Posterior vena cava (tissue), 2 donors: ENCODE measurements at regions not wholly inside any gene's neighbourhood (a gene's known extent, or its start where the extent isn't known, plus 50 kb on each side); places are given as distances from the start of the nearest gene placed in this dataset.
"Not testable (repeated sequence)": the region's sequence is repeated elsewhere in the genome, so short reads cannot be mapped to it uniquely, and the experiment has no call there.

ENCODE experiments used
- DNase-seq: peaks from one replicate; pipeline ENCODE4 v3.0.0-alpha.2; 2020; ENCODE audit warnings: low spot score
- intact Hi-C, 2 donors: fragments of 100-400 bp; cut with DNase I; formaldehyde crosslinking; loops; one replicate each; pipeline versions ENCODE4 v1.14.1 to v1.14.2; 2022 to 2023
- donor health status: DM: yes; HTN: yes; CAD: no.
- donor health status: DM: yes; HTN: yes; CAD: no.

- intact Hi-C loops: loop anchor here in 1 of 2 donors (5.0 kb wide), 1 partner anchor 73 kb away; no protein-coding TSS in a partner anchor
Measured at GRCh38 chr4:147090486-147090885, 144.8 kb upstream of the TTC29 start.

GRCh38 chr4:147093206-147093605 is 147.5 kb upstream of the TTC29 start:
- intact Hi-C loops: loop anchor here in 1 of 2 donors (5.0 kb wide), 1 partner anchor 76 kb away; no protein-coding TSS in a partner anchor
- no peak for DNase-seq

More at GRCh38 chr4:147090486-147090885, 144.8 kb upstream of the TTC29 start:
- no peak for DNase-seq

- no peak for DNase-seq
- intact Hi-C loops: loop anchor here in 1 of 2 donors (5.0 kb wide), 1 partner anchor 77 kb away; no protein-coding TSS in a partner anchor
Measured at GRCh38 chr4:147094238-147094637, 148.6 kb upstream of the TTC29 start.

DNA sequence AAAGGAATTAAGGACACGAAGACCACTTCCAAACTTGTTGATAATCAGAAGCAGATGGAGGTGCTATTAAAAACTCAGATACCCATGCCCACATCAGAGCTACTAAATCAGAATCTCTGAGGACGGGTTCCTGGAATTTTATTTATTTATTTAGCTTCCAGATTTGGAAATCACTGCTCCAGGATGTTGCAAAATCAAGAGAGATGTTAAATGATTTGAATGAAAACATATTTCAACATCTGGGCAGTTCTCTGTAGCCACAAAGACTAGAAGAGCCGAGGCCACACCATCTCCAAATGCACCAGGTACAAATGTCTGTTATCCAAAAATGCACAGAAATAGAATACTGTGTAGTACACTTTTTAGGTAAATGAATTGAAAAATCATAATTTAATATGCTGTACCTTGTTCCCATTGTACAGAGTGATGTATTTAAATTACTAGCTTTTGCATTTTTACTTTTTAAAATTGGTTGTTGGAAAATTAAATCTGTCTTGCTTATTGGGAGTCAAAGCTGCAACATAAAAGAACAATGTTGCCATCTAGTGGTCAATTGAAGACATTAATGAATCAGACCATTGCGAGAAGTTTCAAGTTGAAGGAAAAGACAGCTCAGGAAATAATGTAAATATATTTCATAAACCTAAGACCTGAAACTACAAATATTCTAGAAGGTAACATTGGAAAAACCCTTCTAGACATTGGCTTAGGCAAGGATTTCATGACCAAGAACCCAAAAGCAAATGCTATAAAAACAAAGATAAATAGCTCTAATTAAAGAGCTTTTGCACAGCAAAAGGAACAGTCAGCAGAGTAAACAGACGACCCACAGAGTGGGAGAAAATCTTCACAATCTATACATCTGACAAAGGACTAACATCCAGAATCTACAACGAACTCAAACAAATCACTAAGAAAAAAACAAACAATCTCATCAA is 151.3 kb upstream of the TTC29 start:
- no peak for DNase-seq
- intact Hi-C loops: no loop called here

GRCh38 chr4:147101678-147102077 is 156.0 kb upstream of the TTC29 start:
- intact Hi-C loops: no loop called here
- no peak for DNase-seq

GRCh38 chr4:147102596-147102995 is 156.9 kb upstream of the TTC29 start:
- intact Hi-C loops: no loop called here
- no peak for DNase-seq

- DNase-seq: peak; percentile 85
- intact Hi-C loops: no loop called here
Measured at GRCh38 chr4:147103403-147103946, 157.8 kb upstream of the TTC29 start.

DNA sequence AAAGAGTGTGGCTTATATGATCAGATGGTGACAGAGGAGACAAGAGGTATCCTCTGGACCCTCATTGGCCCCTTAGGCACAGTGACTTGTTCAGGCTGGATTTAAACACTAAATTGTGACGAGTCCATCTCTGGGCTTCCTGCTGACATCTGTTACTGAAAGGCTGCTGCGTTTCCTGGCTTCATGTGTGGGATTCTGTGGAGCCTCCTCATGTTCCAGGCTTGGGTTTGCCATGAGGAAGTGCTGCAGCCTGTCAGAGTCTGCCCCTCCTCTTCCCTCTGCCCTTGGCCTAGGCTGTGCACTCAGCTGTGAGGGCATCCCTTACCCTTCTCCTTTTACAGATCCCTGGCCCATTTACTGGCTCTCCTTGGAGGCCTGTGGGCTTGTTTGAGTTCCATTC is 159.1 kb upstream of the TTC29 start:
- no peak for DNase-seq
- intact Hi-C loops: no loop called here

DNA sequence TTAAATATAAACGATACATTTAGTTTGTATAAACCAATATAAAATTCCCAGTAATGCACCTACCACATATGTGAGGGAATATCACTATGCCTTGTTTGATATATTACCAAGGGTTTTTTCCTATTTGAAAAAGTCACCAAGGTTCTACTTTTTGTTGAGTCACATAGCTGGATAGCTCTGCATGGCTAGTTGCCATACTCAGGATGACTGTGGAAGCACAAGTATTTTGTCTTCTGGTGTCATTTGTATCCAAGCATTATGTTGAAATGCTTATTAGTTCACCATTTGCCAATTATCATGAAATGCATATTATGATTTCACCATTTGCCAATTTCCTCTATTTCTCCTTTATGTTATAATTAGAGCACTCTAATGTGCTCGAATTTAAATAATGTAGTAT is 162.7 kb upstream of the TTC29 start:
- DNase-seq: no peak
- intact Hi-C loops: no loop called here

- intact Hi-C loops: loop anchor here (5.0 to 10.0 kb wide), 2 partner anchors 475 to 483 kb away; no protein-coding TSS in a partner anchor
Measured at GRCh38 chr4:147109800-147110199, 164.1 kb upstream of the TTC29 start.

DNA sequence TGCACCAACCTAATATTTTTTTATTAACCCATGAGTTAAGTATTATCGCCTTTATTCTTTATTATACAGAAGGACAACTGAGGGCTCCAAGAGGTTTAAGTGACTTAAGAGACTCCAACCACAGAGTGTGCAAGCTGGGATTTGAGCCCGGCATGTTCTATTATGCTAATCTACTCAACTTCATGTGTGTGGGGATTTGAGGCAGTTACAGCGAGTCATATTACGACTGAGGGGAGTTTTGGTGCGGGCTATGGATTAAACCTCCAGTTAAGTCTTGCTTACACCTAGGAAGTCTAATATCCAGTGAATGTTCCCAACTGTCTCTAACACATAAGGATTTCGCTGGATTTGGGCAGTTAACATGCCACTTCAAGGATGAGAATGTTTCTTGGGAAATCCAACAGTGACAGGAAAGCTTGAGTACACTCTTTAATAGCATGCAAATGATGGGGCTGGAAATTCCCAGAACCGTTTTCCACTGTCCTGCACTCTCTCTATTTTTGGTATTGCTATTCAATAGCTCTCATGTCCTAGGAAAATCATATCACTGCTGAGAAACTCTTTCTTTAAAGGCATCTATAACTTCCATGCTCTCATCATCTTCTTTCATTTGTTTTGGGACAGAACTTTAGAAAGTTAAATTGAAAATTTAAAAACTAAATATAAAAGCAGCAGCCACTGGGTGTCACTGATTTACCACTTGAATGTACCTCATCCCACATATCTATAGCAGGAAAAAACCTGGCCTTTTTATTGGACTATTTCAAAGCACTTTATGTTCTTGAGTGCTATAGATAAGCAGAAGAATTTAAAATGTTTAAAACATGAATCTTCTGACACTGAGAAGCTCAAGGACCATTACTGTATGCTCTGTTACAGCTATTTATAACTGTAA is 165.1 kb upstream of the TTC29 start:
- no peak for DNase-seq
- intact Hi-C loops: loop anchor here (5.0 to 10.0 kb wide), 2 partner anchors 474 to 482 kb away; no protein-coding TSS in a partner anchor

More at GRCh38 chr4:147109800-147110199, 164.1 kb upstream of the TTC29 start:
- DNase-seq: no peak

- DNase-seq: not testable (repeated sequence)
- intact Hi-C loops: loop anchor here (5.0 to 10.0 kb wide), 2 partner anchors 473 to 480 kb away; no protein-coding TSS in a partner anchor
Measured at GRCh38 chr4:147112196-147112595, 166.5 kb upstream of the TTC29 start.

DNA sequence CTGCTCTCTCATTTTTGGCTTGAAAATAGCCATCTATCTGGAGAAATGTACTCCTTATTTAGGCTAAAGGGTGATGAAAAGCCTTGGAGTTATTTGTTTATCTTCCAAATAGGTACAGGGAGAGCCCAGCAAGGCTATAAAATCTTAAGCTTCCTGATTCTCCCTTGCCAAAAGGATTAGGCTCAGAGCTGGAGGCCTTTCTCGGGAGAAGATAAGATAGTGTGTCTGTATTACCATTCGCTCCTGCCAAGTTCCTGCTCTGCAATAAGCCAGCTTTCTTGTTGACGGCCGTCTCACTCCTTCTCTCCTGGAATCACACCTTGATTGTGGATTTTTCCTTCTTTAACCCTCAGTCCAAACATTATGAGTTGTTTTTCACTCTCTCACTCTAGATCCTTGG is 171.8 kb upstream of the TTC29 start:
- intact Hi-C loops: loop anchor here in 1 of 2 donors (10.0 kb wide), 1 partner anchor 467 kb away; no protein-coding TSS in a partner anchor
- no peak for DNase-seq

DNA sequence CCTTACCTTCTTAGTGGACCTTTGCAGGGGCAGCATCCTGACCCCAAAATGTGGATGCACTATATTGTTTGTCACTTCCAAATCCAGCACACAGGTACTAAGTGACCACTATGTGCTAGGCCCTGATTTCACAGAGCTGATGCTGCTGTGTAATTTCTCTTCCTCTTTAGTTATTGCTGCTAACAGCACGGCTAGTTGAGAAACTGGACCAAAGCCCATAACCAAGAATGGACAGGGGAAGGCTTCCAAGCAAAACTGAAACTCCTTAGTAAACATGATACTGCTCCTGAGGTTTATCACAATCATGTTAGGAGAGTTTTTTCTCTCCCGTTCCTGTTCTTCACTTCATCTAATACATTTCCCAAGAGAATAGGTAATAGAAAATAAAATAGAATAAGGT is 172.9 kb upstream of the TTC29 start:
- no peak for DNase-seq
- intact Hi-C loops: loop anchor here in 1 of 2 donors (10.0 kb wide), 1 partner anchor 466 kb away; no protein-coding TSS in a partner anchor

- intact Hi-C loops: no loop called here
- no peak for DNase-seq
Measured at GRCh38 chr4:147122685-147123084, 177.0 kb upstream of the TTC29 start.

DNA sequence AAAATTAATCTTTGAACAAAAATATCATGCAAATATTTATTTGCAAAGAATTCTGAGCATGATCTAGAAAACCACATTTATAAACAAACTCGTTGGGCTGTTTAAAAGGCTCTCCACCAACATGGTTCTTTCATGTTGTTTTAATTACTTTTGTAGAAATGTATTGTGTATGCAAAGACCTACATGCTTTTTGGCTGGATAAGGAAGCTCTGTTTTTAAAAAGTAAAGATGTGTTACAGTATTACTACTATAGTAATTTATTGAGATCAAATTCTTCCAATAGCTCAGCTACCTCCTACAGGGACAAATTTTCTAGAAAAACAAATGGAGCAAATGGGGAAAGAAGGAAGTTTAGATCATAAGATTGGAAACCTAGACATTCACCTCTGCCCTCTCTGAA is 177.5 kb upstream of the TTC29 start:
- intact Hi-C loops: no loop called here
- no peak for DNase-seq

GRCh38 chr4:147128787-147129186 is 183.1 kb upstream of the TTC29 start:
- intact Hi-C loops: no loop called here

GRCh38 chr4:147129687-147130086 is 184.0 kb upstream of the TTC29 start:
- intact Hi-C loops: no loop called here
- no peak for DNase-seq

More at GRCh38 chr4:147128787-147129186, 183.1 kb upstream of the TTC29 start:
- DNase-seq: no peak

DNA sequence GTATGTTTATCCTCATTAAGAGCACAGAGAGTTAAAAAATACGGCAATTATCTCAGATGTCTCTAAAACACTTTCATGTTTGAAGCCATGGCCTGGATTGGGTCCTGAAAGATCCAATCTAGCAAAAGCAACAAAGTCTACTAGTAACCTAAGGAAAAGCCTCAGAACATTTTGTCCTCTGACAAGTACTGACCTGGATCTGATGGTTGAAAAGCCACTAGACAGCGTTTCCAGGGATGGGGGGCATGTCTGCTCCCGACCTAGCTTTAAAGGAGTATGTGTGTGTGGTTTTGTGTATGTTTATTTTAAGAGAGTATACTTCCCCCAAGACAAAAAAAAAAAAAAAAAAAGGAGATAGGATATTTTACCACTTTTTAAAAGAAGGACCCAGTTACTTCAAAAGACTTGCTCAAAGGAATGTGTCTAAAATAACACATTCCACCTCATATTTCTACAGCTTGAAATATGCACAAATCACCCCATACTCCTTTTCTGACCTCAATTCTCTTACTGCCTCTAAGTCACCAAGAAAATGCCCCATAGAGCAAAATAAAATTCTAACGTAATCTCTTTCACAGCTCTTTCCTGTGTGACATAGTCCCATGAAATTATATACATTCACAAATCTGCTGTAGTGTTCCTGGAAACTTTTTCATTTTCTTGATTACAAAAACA is 189.0 kb upstream of the TTC29 start:
- DNase-seq: no peak
- intact Hi-C loops: no loop called here
